Thyroid gland (tissue), 4 donors: ENCODE measurements at regions not wholly inside any gene's neighbourhood (a gene's known extent, or its start where the extent isn't known, plus 50 kb on each side); places are given as distances from the start of the nearest gene placed in this dataset.

ENCODE experiments used
- CTCF ChIP-seq, 6 experiments: fragments of 200-600 bp in 3 of 6; fragments of 450-650 bp in 3 of 6; sonication (generic) in 3 of 6; IDR thresholded peaks; one replicate each; pipeline ENCODE4 v1.5.1; 2016 to 2019; ENCODE audit warnings: antibody characterized with exemption in 6 of 6, mild to moderate bottlenecking in 2 of 6, inconsistent platforms in 1 of 6, moderate library complexity in 1 of 6
- POLR2A ChIP-seq, 2 donors: fragments of 450-650 bp; IDR thresholded peaks; one replicate each; pipeline ENCODE4 v1.6.1; 2017; ENCODE audit warnings: antibody characterized with exemption in 2 of 2, mild to moderate bottlenecking in 2 of 2, moderate library complexity in 1 of 2

- TF ChIP-seq CTCF (IDR thresholded peaks at IDR 0.05): no peak
- no peak for TF ChIP-seq POLR2A (IDR thresholded peaks at IDR 0.05)
Measured at GRCh38 chr3:182292591-182292990, 500.7 kb upstream of the ATP11B start.
